Thyroid gland (tissue), 4 donors: ENCODE measurements at regions not wholly inside any gene's neighbourhood (a gene's known extent, or its start where the extent isn't known, plus 50 kb on each side); places are given as distances from the start of the nearest gene placed in this dataset.

Source experiments
- DNase-seq, 2 donors: peaks; one replicate each; pipeline ENCODE4 v3.0.0-alpha.2; 2019
- H3K27ac ChIP-seq, 3 donors: fragments of 200-600 bp; sonication (generic); 1 replicate in 2 of 3; 2 replicates in 1 of 3; pipeline ENCODE4 v1.5.1; 2016 to 2019; ENCODE audit warnings: mild to moderate bottlenecking in 1 of 3, moderate library complexity in 1 of 3
- H3K27me3 ChIP-seq: fragments of 200-600 bp; sonication (generic); one replicate; pipeline ENCODE4 v1.5.1; 2019
- H3K36me3 ChIP-seq, 2 donors: fragments of 200-600 bp; sonication (generic); one replicate each; pipeline ENCODE4 v1.5.1; 2016 to 2019
- H3K4me1 ChIP-seq, 2 donors: fragments of 200-600 bp; sonication (generic); one replicate each; pipeline ENCODE4 v1.5.1; 2017 to 2019
- H3K4me3 ChIP-seq, 3 donors: fragments of 200-600 bp; sonication (generic); replicated peaks in 1 of 3; 1 replicate in 2 of 3; 2 replicates in 1 of 3; pipeline ENCODE4 v1.5.1; 2016; ENCODE audit warnings: mild to moderate bottlenecking in 1 of 3
- H3K9me3 ChIP-seq: fragments of 200-600 bp; sonication (generic); one replicate; pipeline ENCODE4 v1.5.1; 2017
- POLR2A ChIP-seq, 2 donors: fragments of 450-650 bp; IDR thresholded peaks; one replicate each; pipeline ENCODE4 v1.6.1; 2017; ENCODE audit warnings: antibody characterized with exemption in 2 of 2, mild to moderate bottlenecking in 2 of 2, moderate library complexity in 1 of 2
- WGBS, 2 donors: methylation state at CpG; one replicate each; pipeline ENCODE4 v1.1.5; 2017; 5-methylcytosine and 5-hydroxymethylcytosine counted together
- intact Hi-C: fragments of 100-400 bp; cut with DNase I; formaldehyde crosslinking; loops from one replicate; pipeline ENCODE4 v1.15.1; 2023
- TF ChIP-seq, protein P1 (sequence below), 6 experiments: fragments of 200-600 bp in 3 of 6; fragments of 450-650 bp in 3 of 6; sonication (generic) in 3 of 6; IDR thresholded peaks; one replicate each; pipeline ENCODE4 v1.5.1; 2016 to 2019; ENCODE audit warnings: antibody characterized with exemption in 6 of 6, mild to moderate bottlenecking in 2 of 6, inconsistent platforms in 1 of 6, moderate library complexity in 1 of 6

DNA sequence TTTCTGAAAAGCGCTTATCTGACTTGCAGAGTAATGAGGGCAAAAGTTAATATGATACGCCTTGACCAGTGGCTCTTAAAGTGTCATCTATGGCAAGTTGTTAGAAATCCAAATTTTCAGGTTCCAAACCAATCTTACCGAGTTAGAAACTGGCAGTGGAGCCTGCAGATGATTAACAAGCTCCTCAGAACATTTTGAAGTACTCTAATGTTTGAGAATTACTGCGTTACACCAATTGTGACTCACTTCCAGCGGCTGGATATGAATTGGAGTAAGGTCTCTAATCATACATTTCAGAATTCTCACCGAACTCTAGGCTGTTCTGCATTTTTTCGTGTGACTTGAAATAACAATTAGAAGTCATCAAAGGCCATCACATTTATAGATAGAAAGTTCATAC is 73.5 kb upstream of the TMPRSS15 start:
- WGBS, 2 donors, result 80 to 81% methylated on average over 7 of the region's 7 CpGs
- Histone ChIP-seq H3K27ac (no peak overlapping the region), H3K4me1 (no peaks in the 10 kb centered on the region), H3K9me3 (no peaks in the 10 kb centered on the region), H3K36me3 (no peaks in the 10 kb centered on the region), H3K4me3 (no peak overlapping the region), H3K27me3 (no peaks in the 10 kb centered on the region)
- intact Hi-C loops, result no loop called here
- no peak for DNase-seq
- TF ChIP-seq POLR2A (IDR thresholded peaks at IDR 0.05), result no peak
- TF ChIP-seq, protein P1, sequence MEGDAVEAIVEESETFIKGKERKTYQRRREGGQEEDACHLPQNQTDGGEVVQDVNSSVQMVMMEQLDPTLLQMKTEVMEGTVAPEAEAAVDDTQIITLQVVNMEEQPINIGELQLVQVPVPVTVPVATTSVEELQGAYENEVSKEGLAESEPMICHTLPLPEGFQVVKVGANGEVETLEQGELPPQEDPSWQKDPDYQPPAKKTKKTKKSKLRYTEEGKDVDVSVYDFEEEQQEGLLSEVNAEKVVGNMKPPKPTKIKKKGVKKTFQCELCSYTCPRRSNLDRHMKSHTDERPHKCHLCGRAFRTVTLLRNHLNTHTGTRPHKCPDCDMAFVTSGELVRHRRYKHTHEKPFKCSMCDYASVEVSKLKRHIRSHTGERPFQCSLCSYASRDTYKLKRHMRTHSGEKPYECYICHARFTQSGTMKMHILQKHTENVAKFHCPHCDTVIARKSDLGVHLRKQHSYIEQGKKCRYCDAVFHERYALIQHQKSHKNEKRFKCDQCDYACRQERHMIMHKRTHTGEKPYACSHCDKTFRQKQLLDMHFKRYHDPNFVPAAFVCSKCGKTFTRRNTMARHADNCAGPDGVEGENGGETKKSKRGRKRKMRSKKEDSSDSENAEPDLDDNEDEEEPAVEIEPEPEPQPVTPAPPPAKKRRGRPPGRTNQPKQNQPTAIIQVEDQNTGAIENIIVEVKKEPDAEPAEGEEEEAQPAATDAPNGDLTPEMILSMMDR (IDR thresholded peaks at IDR 0.05), result no peak

DNA sequence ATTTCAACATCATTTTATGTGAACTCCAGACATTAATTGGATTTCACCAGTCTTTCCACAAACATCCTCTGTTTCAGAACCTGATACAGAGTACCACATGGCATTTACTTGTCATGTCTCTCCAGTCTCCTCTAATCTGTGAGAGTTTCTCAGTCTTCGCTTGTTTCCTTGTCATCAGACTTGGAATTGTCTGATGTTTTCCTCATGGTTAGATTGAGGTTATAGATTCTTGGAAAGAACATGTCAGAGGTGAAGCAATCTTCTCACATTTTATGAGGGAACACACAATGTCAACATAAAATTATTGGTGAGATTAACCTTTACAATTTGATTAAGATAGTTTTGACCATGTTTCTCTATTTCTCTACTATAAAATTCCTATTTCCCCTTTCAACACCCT is 74.9 kb upstream of the TMPRSS15 start:
- Histone ChIP-seq H3K4me3 (no peak overlapping the region), H3K27me3 (no peaks in the 10 kb centered on the region), H3K9me3 (no peaks in the 10 kb centered on the region), H3K27ac (no peak overlapping the region), H3K4me1 (no peaks in the 10 kb centered on the region), H3K36me3 (no peaks in the 10 kb centered on the region)
- WGBS, 2 donors, result 72 to 93% methylated on average over 1 of the region's 1 CpG
- intact Hi-C loops, result no loop called here
- no peak for TF ChIP-seq POLR2A (IDR thresholded peaks at IDR 0.05)
- TF ChIP-seq, protein P1 (IDR thresholded peaks at IDR 0.05), result no peak
- no peak for DNase-seq

DNA sequence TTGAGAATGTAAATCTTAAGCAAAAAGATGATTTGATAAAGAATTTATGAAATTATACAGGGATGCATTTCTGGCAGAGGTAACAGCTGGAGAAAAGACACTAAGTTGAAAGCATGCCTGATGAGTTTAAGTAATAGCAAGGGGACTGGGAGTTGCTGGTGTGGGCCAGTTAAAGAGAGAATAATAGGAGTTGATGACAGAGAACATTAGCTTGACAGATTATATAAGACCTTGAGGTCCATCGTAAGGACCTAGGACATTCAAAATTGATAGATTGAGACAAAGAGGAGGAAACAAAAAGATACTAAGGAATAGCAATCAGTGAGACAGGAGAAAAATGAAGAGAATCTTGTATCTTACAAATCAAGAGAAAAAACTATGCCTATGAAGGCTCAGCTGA is 84.7 kb upstream of the TMPRSS15 start:
- intact Hi-C loops, result no loop called here
- Histone ChIP-seq H3K36me3 (no peaks in the 10 kb centered on the region), H3K4me1 (no peaks in the 10 kb centered on the region), H3K9me3 (no peaks in the 10 kb centered on the region), H3K27me3 (no peaks in the 10 kb centered on the region), H3K27ac (no peak overlapping the region), H3K4me3 (no peak overlapping the region)
- WGBS, 2 donors, result 75 to 81% methylated on average over 1 of the region's 1 CpG
- DNase-seq, result no peak
- TF ChIP-seq POLR2A (IDR thresholded peaks at IDR 0.05), result no peak
- TF ChIP-seq, protein P1 (IDR thresholded peaks at IDR 0.05), result no peak

DNA sequence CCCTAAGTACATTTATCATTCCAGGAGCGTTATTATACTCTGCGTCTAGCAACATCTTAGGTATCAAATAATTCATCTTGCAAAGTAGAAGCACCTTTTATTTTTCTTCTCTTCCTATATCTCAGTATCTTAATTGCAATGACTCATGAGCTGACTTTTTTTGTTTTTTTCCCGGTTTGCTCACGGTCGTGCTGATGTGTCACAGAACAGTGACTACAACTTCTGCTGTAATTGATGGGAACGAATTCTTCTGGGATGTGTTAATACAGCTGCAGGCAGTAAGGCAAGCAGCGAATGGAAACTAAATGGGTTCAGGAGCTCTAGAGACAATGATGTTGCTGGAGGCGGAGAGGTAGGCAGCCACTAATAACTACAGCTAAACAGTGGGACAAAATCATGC is 89.8 kb upstream of the TMPRSS15 start:
- no peaks in the 10 kb centered on the region for H3K4me1 ChIP-seq
- H3K36me3 ChIP-seq, result no peaks in the 10 kb centered on the region
- no peak for TF ChIP-seq POLR2A (IDR thresholded peaks at IDR 0.05)
- TF ChIP-seq, protein P1 (IDR thresholded peaks at IDR 0.05), result no peak
- no peaks in the 10 kb centered on the region for H3K27me3 ChIP-seq
- intact Hi-C loops, result no loop called here
- DNase-seq, result no peak
- WGBS, 2 donors, result 71 to 73% methylated on average over 8 of the region's 8 CpGs
- H3K27ac ChIP-seq, result no peak overlapping the region
- H3K4me3 ChIP-seq, result no peak overlapping the region
- no peaks in the 10 kb centered on the region for H3K9me3 ChIP-seq

DNA sequence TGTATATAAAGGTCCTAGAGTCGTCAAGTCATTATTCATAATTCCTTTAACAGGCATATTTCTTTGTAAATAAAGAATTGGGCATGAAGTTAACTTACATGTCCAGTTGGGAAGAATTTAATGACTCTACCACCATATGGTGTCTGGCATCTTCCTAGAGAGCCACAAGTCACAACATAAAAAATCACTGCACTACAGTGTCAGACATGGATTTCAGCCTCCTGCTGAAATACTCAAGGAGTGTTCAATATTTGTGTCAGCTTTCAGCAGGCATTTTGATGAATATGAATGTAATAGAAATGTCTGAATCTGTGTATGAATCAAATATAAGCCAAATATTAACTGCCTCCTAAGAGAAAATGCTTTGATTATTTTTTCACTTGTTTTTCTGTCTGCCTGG is 91.9 kb upstream of the TMPRSS15 start:
- Histone ChIP-seq H3K4me1 (no peaks in the 10 kb centered on the region), H3K27ac (no peak overlapping the region), H3K9me3 (no peaks in the 10 kb centered on the region), H3K27me3 (no peaks in the 10 kb centered on the region), H3K36me3 (no peaks in the 10 kb centered on the region), H3K4me3 (no peak overlapping the region)
- DNase-seq, result no peak
- 84 to 88% methylated on average over 1 of the region's 1 CpG for WGBS, 2 donors
- intact Hi-C loops, result no loop called here
- TF ChIP-seq, protein P1 (IDR thresholded peaks at IDR 0.05), result no peak
- TF ChIP-seq POLR2A (IDR thresholded peaks at IDR 0.05), result no peak
